ENCODE measurements at regions not wholly inside any gene's neighbourhood (a gene's known extent, or its start where the extent isn't known, plus 50 kb on each side); places are given as distances from the start of the nearest gene placed in this dataset.
"Not testable (repeated sequence)": the region's sequence is repeated elsewhere in the genome, so short reads cannot be mapped to it uniquely, and the experiment has no call there.

GRCh38 chr3:159858650-159859049 lies 130.0 kb upstream of the IL12A start:
- no peak for DNase-seq

DNA sequence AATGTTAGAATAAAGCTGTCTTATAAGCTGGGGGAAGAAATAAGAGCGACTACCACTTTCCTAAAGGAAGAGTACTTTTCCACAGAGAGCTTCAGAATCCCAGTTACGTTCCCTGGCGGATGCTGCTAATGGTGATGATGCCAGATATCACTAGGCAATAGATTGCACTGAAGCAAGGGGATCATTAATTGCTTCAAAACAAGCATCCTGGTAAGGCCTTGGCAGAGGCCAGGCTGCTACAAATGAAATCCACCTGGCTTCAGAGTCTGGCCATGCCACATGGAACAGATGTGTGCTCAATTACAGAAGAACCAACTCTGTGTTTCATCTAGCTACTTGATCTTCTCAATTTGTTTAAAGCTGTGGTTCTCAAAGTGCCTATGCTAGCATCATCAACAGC lies 129.2 kb upstream of the IL12A start:
- no peak for DNase-seq

- no peak for DNase-seq
Measured at GRCh38 chr3:159859836-159860235, 128.8 kb upstream of the IL12A start.

- no peak for DNase-seq
Measured at GRCh38 chr3:159860269-159861116, 128.1 kb upstream of the IL12A start.

GRCh38 chr3:159861369-159861987 lies 127.2 kb upstream of the IL12A start:
- DNase-seq, result no peak

- no peak for DNase-seq
Measured at GRCh38 chr3:159865041-159865579, 123.5 kb upstream of the IL12A start.

DNA sequence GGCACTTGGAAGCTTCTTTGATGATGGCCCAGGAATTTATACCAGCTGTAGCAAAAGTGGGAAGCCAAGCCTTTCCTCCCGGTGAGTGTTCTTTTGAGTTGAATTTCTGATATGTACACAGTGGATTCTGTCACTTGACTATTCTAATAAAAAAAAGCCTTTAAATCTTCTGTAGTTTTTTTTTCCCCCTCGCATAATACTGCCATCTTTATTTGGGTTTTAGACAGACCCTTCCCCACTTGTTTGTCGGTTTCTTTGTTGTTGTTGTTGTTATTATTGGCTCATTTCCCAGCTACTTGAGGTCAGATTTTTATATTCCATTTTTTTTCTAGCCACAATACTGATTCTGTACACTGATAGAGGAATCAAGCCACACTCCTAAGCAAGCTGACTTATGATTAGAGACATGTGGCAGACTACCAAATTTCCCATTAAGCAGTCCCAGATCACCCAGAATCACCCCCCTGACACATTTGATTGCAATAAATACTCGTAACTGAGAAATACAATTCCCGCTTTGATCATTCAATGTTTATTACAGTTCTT lies 122.4 kb upstream of the IL12A start:
- DNase-seq, result no peak

GRCh38 chr3:159867372-159867771 lies 121.3 kb upstream of the IL12A start:
- no peak for DNase-seq

DNA sequence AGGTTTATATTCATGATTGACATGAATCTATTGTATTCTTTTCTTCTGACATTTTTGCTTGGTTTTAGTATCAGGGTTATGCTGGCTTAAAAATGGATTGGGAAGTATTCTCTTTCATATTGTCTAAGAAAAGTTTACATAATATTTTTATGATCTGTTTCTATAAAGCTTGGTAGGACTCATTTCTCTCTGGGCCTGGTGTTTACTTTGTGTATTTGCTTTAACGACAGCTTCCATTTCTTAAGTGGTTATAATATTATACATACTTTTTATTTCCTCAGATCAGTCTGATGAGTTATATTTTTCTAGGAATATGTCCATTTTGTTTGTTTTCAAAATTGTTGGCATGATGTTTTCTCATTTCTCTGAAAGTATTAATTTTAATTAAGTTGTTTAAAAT lies 117.9 kb upstream of the IL12A start:
- no peak for DNase-seq

DNA sequence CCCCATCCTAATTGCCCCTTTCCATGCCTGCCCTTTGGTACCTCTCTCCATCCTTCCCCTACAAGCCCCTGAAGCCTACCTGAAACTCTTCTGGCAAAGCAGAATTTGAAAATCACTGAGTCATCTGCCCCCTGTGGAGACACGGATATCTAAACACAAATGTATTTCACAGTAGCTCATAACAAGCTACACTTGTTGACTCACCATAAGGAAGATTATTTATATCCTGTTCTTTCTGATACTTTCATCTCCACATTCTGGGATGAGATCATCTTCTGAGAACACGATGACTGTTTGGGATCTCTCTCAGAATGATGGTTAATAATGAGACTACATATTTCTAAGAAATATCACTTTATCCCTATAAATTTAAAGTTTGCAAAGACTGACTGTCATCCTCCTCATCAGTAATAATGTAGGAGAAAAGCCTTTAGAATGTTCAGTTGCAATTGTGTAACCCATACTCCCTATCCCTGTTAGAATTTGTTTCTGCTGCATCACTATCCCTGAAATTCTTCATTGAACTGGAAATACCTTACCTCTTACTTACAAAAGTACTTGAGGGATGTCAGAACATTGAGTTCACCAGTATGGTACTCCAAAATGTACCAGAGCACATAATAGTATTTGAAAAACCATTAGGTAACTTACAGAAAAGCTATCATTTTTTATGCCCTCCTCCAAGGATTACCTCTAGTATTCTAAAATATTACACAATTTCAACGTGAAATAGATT lies 116.1 kb upstream of the IL12A start:
- DNase-seq, result no peak

- DNase-seq, result no peak
Measured at GRCh38 chr3:159875116-159875515, 113.5 kb upstream of the IL12A start.

DNA sequence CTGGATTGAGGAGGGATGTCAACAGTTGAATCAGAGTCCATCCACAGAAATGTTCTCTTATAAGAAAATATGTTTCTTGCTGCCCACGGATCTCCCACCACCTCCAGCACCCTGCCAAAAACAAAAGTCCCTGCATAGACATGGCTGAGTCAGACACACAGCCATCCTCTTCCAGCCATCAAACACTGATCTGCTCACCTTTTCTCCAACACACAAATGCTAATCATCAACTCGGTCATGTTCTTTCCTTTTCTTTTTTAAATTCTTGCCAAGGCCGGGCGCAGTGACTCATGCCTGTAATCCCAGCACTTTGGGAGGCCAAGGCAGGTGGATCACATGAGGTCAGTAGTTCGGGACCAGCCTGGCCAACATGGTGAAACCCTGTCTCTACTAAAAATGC lies 110.7 kb upstream of the IL12A start:
- DNase-seq, result no peak

- DNase-seq, result no peak
Measured at GRCh38 chr3:159879146-159879545, 109.5 kb upstream of the IL12A start.

DNA sequence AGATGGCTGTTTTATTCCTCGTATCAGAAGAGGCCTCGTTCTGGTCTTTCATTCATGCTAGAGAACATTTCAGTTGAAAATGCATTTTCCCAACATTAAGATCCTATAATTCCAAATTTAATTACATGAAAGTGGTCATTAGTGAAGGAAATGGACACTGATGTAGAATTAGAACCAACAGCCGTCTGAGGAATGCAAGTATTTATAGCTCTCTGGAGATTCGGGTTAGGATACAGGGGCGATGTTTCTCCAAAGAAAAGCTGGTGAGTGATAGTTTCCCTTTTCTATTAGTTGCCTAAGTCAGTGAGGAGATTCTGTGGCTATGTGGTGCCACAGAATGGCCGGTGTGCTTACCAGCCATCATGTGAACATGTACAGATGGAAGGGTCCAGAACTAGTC lies 109.0 kb upstream of the IL12A start:
- no peak for DNase-seq

DNA sequence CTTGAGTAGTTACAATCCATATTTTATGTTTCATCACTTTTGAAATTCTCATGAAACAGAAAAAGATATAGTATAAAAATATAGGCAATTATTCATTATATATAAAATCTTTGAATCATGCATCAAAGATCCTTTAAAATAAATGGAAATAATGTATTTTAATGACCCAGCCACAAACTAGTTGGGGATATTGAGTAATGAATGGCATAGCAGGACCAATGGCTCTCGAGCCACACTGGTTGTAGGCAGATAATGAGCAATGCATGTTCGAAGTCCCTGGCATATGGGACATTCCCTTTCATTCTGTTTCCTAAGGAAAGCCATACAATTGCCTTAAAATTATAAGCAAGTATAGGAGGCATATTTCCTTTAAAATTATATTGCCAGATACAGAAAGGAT lies 107.4 kb upstream of the IL12A start:
- no peak for DNase-seq

GRCh38 chr3:159881828-159882309 lies 106.8 kb upstream of the IL12A start:
- DNase-seq, result no peak

DNA sequence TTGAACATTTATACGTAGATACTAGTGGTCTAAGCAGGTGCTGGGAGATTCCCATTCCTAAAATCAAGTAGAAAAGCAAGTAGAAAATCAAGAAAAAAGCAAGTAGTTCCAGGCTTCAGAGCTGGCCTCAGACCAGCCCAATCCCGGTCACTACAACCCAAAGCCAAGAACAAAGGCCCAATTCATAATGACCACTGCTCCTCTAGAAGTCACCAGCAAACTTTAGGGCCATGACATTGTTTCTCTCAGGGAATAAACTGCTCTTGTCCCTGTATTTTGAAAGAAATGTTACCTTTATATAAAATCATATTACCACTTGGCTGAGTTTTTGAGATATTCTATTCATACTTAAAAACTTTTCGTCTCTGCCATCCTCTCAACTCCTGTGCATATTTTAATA lies 106.3 kb upstream of the IL12A start:
- DNase-seq, result no peak

DNA sequence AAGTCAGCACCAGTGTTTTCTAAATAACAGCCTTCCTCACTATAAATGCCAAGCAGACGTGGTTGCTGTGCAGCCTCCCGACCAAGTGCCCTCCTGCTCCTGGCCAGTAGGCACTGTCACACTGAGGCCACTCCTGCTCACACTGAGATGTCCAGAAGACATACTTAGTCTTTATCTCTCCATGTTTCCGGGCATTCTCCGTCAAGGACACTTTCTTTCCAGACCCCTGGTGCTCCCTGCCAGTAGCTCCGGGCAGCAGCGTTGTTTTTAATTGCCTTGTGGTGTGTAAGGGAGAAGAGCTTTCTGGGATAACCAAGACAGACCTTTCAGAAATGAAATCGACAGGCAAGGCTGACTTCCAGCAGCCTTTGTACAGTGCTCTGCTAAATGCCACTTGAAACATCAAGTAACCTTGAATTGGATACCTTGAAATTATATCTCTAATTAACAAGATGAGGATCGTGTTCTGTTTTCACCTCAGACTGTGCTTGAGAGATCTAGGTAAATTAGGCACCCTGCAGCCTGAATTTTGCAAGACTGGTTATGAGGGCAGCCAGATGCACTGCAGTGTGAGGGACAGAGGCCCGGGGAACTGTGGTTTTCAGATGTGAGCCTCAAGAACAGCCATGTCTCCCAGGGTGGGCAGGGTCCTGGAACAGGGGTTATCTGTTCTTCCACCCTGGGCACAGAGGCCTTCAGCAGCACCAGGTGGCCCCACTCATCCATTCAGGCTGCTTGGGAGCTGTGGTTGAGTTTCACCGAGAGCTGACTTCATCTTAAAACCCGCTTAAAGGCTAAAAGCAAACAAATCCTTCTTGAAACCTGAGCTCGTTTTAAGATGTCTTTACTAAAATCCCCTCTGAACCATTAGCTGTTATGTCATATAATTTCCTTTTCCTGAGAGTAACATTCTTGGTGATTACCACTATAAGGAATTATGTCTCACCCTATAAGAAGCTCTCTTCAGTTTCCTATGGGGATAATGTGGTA lies 105.5 kb upstream of the IL12A start:
- DNase-seq, result no peak

DNA sequence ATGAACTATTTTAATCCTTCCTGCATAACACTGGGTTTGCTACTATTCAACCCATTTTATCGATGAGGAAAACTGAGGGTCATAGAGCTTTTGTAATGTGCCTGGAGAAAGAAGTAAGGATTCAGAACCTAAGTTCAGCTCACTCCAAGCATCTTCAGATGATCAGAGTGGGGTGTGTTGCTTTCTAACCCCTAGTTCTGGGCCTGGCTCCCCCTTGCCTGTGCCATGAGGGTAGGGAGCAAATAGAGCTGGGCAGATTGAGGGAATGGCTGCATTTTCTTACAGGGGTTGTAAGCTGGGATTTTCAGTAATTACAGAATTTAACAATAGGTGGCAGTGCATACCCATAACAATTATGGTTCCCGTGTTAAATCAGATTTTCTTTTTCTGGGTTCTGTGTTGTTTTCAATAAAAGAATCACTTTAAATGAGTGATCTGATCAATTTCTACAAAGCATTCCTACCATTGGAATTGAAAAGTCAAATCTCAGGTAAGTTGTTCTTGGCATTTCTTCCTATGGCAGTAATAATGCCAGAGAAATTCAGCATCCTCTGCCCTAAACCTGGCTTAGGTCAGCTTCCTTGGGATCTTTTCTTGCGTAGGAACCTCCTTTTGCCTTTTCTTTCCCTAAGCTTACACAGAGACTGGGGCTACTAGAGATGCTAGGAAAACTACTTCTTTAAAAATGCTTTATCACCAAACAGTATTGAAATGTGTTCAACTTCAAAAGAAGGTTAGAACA lies 103.8 kb upstream of the IL12A start:
- DNase-seq, result no peak

GRCh38 chr3:159886050-159886449 lies 102.6 kb upstream of the IL12A start:
- DNase-seq, result no peak

DNA sequence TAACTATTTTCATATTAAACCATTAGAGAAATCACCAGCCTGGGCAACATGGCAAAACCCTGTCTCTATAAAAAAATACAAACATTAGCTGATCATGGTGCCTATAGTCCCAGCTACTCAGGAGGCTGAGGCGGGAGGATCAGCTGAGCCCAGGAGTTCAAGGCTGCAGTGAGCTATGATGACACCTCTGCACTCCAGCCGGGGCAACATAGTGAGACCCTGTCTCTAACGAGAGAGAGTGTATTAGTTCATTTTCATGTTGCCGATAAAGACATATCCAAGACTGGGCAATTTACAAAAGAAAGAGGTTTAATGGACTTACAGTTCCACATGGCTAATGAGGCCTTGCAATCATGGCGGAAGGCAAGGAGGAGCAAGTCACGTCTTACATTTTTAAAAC lies 102.1 kb upstream of the IL12A start:
- not testable (repeated sequence) for DNase-seq

Data from stimulated activated CD4-positive, alpha-beta T cell treated with anti-CD3 and anti-CD28 coated beads, Interleukin-2, amount 100 ng/mL, for 24 hours (primary cell).